H1 (cell line): ENCODE measurements at regions not wholly inside any gene's neighbourhood (a gene's known extent, or its start where the extent isn't known, plus 50 kb on each side); places are given as distances from the start of the nearest gene placed in this dataset.

ENCODE experiments used
- CTCF ChIA-PET: fragments of 300-600 bp; sonication (Branson Sonifier 250); formaldehyde crosslinking; loops from one replicate; lab custom pipeline; 2021; ENCODE audit not compliant: partially characterized antibody; lab: Charles Lee
- POLR2A ChIA-PET: fragments of 300-600 bp; sonication (Branson Sonifier 250); formaldehyde crosslinking; loops from one replicate; lab custom pipeline; 2021; ENCODE audit warnings: inconsistent platforms; ENCODE audit not compliant: partially characterized antibody; lab: Charles Lee
- DNase-seq, 2 experiments: peaks; one replicate each; pipeline versions ENCODE4 v3.0.0 to v3.0.0-alpha.2; 2010 to 2022; ENCODE audit warnings: low spot score in 2 of 2, low read depth in 1 of 2, mixed read lengths in 1 of 2
- FAIRE-seq: peaks from 2 replicates; lab custom pipeline; 2011; peaks lifted over from hg19 to GRCh38; lab: Jason Lieb, UNC
- H2AFZ ChIP-seq: 2 replicates; pipeline ENCODE4 v1.8.1; 2012; ENCODE audit warnings: low read length, inconsistent platforms
- H2AK5ac ChIP-seq: 2 replicates; pipeline ENCODE4 v1.6.1; 2013; ENCODE audit warnings: low read depth, low read length
- H2BK120ac ChIP-seq: replicated peaks from 2 replicates; pipeline ENCODE3; 2013; ENCODE audit warnings: low read depth, low read length, inconsistent platforms
- H2BK12ac ChIP-seq: 2 replicates; pipeline ENCODE4 v1.6.1; 2013; ENCODE audit warnings: low read depth, low read length
- H2BK15ac ChIP-seq: 2 replicates; pipeline ENCODE4 v1.6.1; 2013; ENCODE audit warnings: low read length
- H2BK20ac ChIP-seq: 2 replicates; pipeline ENCODE4 v1.6.1; 2013; ENCODE audit warnings: low read length
- H2BK5ac ChIP-seq: 2 replicates; pipeline ENCODE4 v1.6.1; 2013; ENCODE audit warnings: low read depth, low read length
- H3K14ac ChIP-seq: 2 replicates; pipeline ENCODE4 v1.6.1; 2013; ENCODE audit warnings: inconsistent platforms; ENCODE audit not compliant: insufficient read length
- H3K18ac ChIP-seq: 2 replicates; pipeline ENCODE4 v1.6.1; 2013; ENCODE audit warnings: low read length; ENCODE audit errors: extremely low read depth
- H3K23ac ChIP-seq: 2 replicates; pipeline ENCODE4 v1.6.1; 2013; ENCODE audit warnings: inconsistent platforms; ENCODE audit not compliant: insufficient read length
- H3K23me2 ChIP-seq: 2 replicates; pipeline ENCODE4 v1.6.1; 2013; ENCODE audit warnings: low read depth, low read length
- H3K27ac ChIP-seq: 2 replicates; pipeline ENCODE4 v1.6.1; 2011; ENCODE audit warnings: low read depth, low read length, inconsistent platforms
- H3K27me3 ChIP-seq, 4 experiments: replicated peaks in 1 of 4; 1 replicate in 1 of 4; 2 replicates in 3 of 4; pipeline versions ENCODE4 v1.6.1 to v1.8.1; 2011 to 2013; ENCODE audit warnings: low read length in 3 of 4, mild to moderate bottlenecking in 3 of 4, inconsistent platforms in 2 of 4, mixed read lengths in 2 of 4, moderate library complexity in 1 of 4; ENCODE audit not compliant: control insufficient read depth in 3 of 4, insufficient read depth in 3 of 4; ENCODE audit errors: extremely low read depth in 1 of 4
- H3K36me3 ChIP-seq, 4 experiments: 2 replicates each; pipeline versions ENCODE4 v1.6.1 to v1.8.1; 2011 to 2013; ENCODE audit warnings: mild to moderate bottlenecking in 4 of 4, low read length in 3 of 4, moderate library complexity in 2 of 4, control low read depth in 1 of 4, inconsistent platforms in 1 of 4; ENCODE audit not compliant: insufficient read depth in 4 of 4, control insufficient read depth in 2 of 4
- H3K4ac ChIP-seq: replicated peaks from 2 replicates; pipeline ENCODE3; 2013; ENCODE audit warnings: low read length, low read depth, mixed read lengths, inconsistent platforms; ENCODE audit not compliant: insufficient read length
- H3K4me1 ChIP-seq, 4 experiments: replicated peaks in 1 of 4; 1 replicate in 1 of 4; 2 replicates in 3 of 4; pipeline versions ENCODE4 v1.6.1 to v1.8.1; 2011 to 2013; ENCODE audit warnings: low read length in 3 of 4, inconsistent platforms in 2 of 4, mixed read lengths in 1 of 4; ENCODE audit not compliant: insufficient read depth in 4 of 4, control insufficient read depth in 3 of 4
- H3K4me2 ChIP-seq, 2 experiments: 2 replicates each; pipeline versions ENCODE4 v1.6.1 to v1.8.1; 2011 to 2013; ENCODE audit warnings: low read depth in 2 of 2, low read length in 2 of 2, control low read depth in 1 of 2, inconsistent platforms in 1 of 2, mild to moderate bottlenecking in 1 of 2; ENCODE audit not compliant: insufficient read depth in 1 of 2
- H3K4me3 ChIP-seq, 4 experiments: fragments of 200-600, 300-600 bp in 1 of 4; sonication (generic), shearing (Covaris generic), sonication (Bioruptor Twin) in 1 of 4; 2 replicates each; pipeline versions ENCODE4 v1.5.1 to v1.8.1; 2011 to 2016; ENCODE audit warnings: low read length in 4 of 4, low read depth in 3 of 4, control low read depth in 2 of 4, inconsistent platforms in 2 of 4, mild to moderate bottlenecking in 2 of 4, mixed read lengths in 1 of 4, moderate library complexity in 1 of 4; ENCODE audit not compliant: insufficient read depth in 2 of 4; ENCODE audit errors: extremely low read depth in 1 of 4
- H3K56ac ChIP-seq: replicated peaks from 2 replicates; pipeline ENCODE3; 2013; ENCODE audit warnings: low read depth, mild to moderate bottlenecking, mixed read lengths, low read length, inconsistent platforms; ENCODE audit not compliant: insufficient read length
- H3K79me1 ChIP-seq: 2 replicates; pipeline ENCODE4 v1.6.1; 2013; ENCODE audit warnings: low read depth, low read length, control low read depth
- H3K79me2 ChIP-seq, 2 experiments: 2 replicates each; pipeline versions ENCODE4 v1.6.1 to v1.8.1; 2012 to 2013; ENCODE audit warnings: low read length in 2 of 2, mild to moderate bottlenecking in 2 of 2, inconsistent platforms in 1 of 2; ENCODE audit not compliant: insufficient read depth in 2 of 2, control insufficient read depth in 1 of 2
- H3K9ac ChIP-seq, 4 experiments: replicated peaks in 1 of 4; 1 replicate in 1 of 4; 2 replicates in 3 of 4; pipeline versions ENCODE4 v1.6.1 to v1.8.1; 2011 to 2013; ENCODE audit warnings: low read depth in 3 of 4, low read length in 3 of 4, control low read depth in 2 of 4, mild to moderate bottlenecking in 2 of 4, moderate library complexity in 2 of 4, inconsistent platforms in 1 of 4; ENCODE audit errors: extremely low read depth in 1 of 4
- H3K9me3 ChIP-seq, 2 experiments: 2 replicates each; pipeline versions ENCODE4 v1.6.1 to v1.8.1; 2012 to 2013; ENCODE audit warnings: mild to moderate bottlenecking in 2 of 2, moderate library complexity in 2 of 2, control low read depth in 1 of 2, inconsistent platforms in 1 of 2, low read depth in 1 of 2, low read length in 1 of 2, mixed read lengths in 1 of 2; ENCODE audit not compliant: insufficient read depth in 2 of 2
- H4K20me1 ChIP-seq, 2 experiments: replicated peaks in 1 of 2; 2 replicates each; pipeline versions ENCODE3 to v1.8.1; 2011 to 2013; ENCODE audit warnings: inconsistent platforms in 2 of 2, low read length in 2 of 2, mild to moderate bottlenecking in 1 of 2; ENCODE audit not compliant: insufficient read depth in 2 of 2, control insufficient read depth in 1 of 2
- H4K5ac ChIP-seq: 2 replicates; pipeline ENCODE4 v1.6.1; 2013; ENCODE audit warnings: low read length, low read depth, mixed read lengths, inconsistent platforms; ENCODE audit not compliant: insufficient read length
- H4K8ac ChIP-seq: 2 replicates; pipeline ENCODE4 v1.8.0; 2013; ENCODE audit warnings: mild to moderate bottlenecking, moderate library complexity, low read length, inconsistent platforms; ENCODE audit not compliant: insufficient read depth; ENCODE audit errors: extremely low read depth
- H4K91ac ChIP-seq: replicated peaks from 2 replicates; pipeline ENCODE3; 2013; ENCODE audit warnings: low read length, mixed read lengths, inconsistent platforms; ENCODE audit not compliant: insufficient read length
- CHD2 ChIP-seq: IDR thresholded peaks from 2 replicates; pipeline ENCODE4 v1.6.1; 2012; ENCODE audit warnings: low read length, improper control_type of control experiment
- GABPA ChIP-seq: IDR thresholded peaks from 2 replicates; pipeline ENCODE4 v1.6.1; 2011; ENCODE audit warnings: mild to moderate bottlenecking, low read length, moderate library complexity, borderline replicate concordance; ENCODE audit not compliant: insufficient read depth
- MAFK ChIP-seq: IDR thresholded peaks from 2 replicates; pipeline ENCODE4 v1.6.1; 2012; ENCODE audit warnings: low read depth, mild to moderate bottlenecking, improper control_type of control experiment, low read length
- WGBS, 2 experiments: shearing (Covaris generic) in 1 of 2; methylation state at CpG; one replicate each; pipeline versions ENCODE4 v1.1.6 to v1.1.7; 2013 to 2015; ENCODE audit warnings: low lambda C conversion rate in 2 of 2, mixed read lengths in 2 of 2, inconsistent platforms in 1 of 2, low coverage in 1 of 2, missing lambda C conversion rate in 1 of 2; ENCODE audit not compliant: insufficient replicate concordance in 2 of 2, insufficient coverage in 1 of 2, insufficient read length in 1 of 2; ENCODE audit errors: extremely low coverage in 1 of 2, missing lambda C conversion rate in 1 of 2; 5-methylcytosine and 5-hydroxymethylcytosine counted together

DNA sequence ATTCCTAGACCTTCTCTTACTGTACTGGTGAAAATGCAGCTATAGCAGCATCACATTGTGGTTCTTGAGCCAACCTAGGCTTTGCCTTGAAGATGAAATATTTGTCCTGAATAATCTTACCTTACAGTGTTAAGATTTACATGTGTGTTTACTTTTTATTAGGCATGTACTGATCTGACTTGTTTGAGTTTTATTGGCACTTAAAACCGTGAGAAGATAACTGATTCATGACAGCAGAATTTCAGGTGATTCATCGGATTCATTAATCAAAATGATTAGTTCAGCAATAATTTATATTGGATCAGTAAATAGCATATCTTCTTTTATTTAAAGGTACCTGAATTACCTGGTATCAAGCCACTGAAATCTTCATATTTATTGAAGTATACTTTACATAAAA lies 296.3 kb downstream of the KLF5 start:
- DNase-seq: no peak
- Histone ChIP-seq H2BK20ac (no peak overlapping the region), H3K23me2 (no peaks in the 10 kb centered on the region), H3K14ac (no peak overlapping the region), H2AFZ (no peak overlapping the region), H2AK5ac (no peak overlapping the region), H3K56ac (no peak overlapping the region), H4K8ac (no peak overlapping the region), H3K9ac (no peak overlapping the region), H2BK15ac (no peak overlapping the region), H3K4me1 (no peaks in the 10 kb centered on the region), H3K79me2 (no peaks in the 10 kb centered on the region), H3K27ac (no peak overlapping the region), H3K4me2 (no peak overlapping the region), H4K20me1 (no peaks in the 10 kb centered on the region), H3K79me1 (no peaks in the 10 kb centered on the region), H3K36me3 (no peaks in the 10 kb centered on the region), H4K5ac (no peak overlapping the region), H3K4ac (no peak overlapping the region), H4K91ac (no peak overlapping the region), H3K18ac (no peak overlapping the region), H3K23ac (no peak overlapping the region), H2BK5ac (no peak overlapping the region), H2BK12ac (no peak overlapping the region), H3K9me3 (no peaks in the 10 kb centered on the region), H2BK120ac (no peak overlapping the region), H3K27me3 (no peaks in the 10 kb centered on the region), H3K4me3 (no peak overlapping the region)
- POLR2A ChIA-PET: no interaction called here
- no peak for FAIRE-seq
- no peak for TF ChIP-seq GABPA
- TF ChIP-seq CHD2: no peak
- no peak for TF ChIP-seq MAFK
- CTCF ChIA-PET: interaction anchor here (1.3 kb wide), 1 partner anchor 15 kb away, joined by 3 read pairs; no protein-coding TSS in a partner anchor
- 100% methylated on average over 2 of the region's 2 CpGs; no CpG with 5 or more reads in 1 of the 2 experiments for WGBS, 2 experiments
